Neural progenitor cell (in vitro differentiated cells): ENCODE measurements at regions not wholly inside any gene's neighbourhood (a gene's known extent, or its start where the extent isn't known, plus 50 kb on each side); places are given as distances from the start of the nearest gene placed in this dataset.

Source experiments
- CTCF ChIP-seq: fragments of 200-600 bp; sonication (generic); IDR thresholded peaks from 2 replicates; pipeline ENCODE4 v1.5.1; 2017; ENCODE audit warnings: antibody characterized with exemption, mild to moderate bottlenecking
- EZH2 ChIP-seq: fragments of 200-600 bp; sonication (generic); IDR thresholded peaks from 2 replicates; pipeline ENCODE4 v1.6.1; 2017; ENCODE audit warnings: antibody characterized with exemption, mild to moderate bottlenecking, moderate library complexity

- TF ChIP-seq EZH2 (no peak), CTCF (no peak)
Measured at GRCh38 chr18:34562252-34562870, 147.7 kb upstream of the DTNA start.
